ENCODE measurements at regions not wholly inside any gene's neighbourhood (a gene's known extent, or its start where the extent isn't known, plus 50 kb on each side); places are given as distances from the start of the nearest gene placed in this dataset.

GRCh38 chr11:93908689-93909088 lies 58.3 kb upstream of the VSTM5 start:
- Histone ChIP-seq H3K9me3 (ENCODE audit: control extremely low read depth in 1 of 3, control insufficient read depth in 2 of 3, insufficient read depth in 1 of 3, low read length in 2 of 3) (no peaks in the 10 kb centered on the region), H3K4me2 (replicated peaks; ENCODE audit: low read depth, low read length, poor library complexity, severe bottlenecking) (no peak overlapping the region), H3K4me3 (ENCODE audit: control extremely low read depth in 1 of 5, extremely low read depth in 1 of 5, insufficient read depth in 1 of 5, low read depth in 2 of 5, low read length in 4 of 5) (no peak overlapping the region), H3K27me3 (replicated peaks in 1 of 4; ENCODE audit: control extremely low read depth in 1 of 4, control insufficient read depth in 3 of 4, insufficient read depth in 4 of 4, low read length in 3 of 4) (peaks cover 0 to 2% (median 0%) of the 10 kb centered on the region in 4 experiments), H3K4me1 (ENCODE audit: control insufficient read depth in 2 of 2, insufficient read depth in 2 of 2, low read length in 2 of 2) (no peaks in the 10 kb centered on the region), H2AFZ (ENCODE audit: insufficient read depth, low read depth, low read length, poor library complexity, severe bottlenecking) (no peak overlapping the region), H4K20me1 (ENCODE audit: control insufficient read depth, insufficient read depth, low read length, poor library complexity, severe bottlenecking) (no peaks in the 10 kb centered on the region), H3K9ac (ENCODE audit: low read length) (no peak overlapping the region), H3K27ac (ENCODE audit: low read length in 2 of 2) (no peak overlapping the region), H3K79me2 (ENCODE audit: control insufficient read depth, insufficient read depth, low read length) (no peaks in the 10 kb centered on the region), H3K36me3 (replicated peaks in 1 of 2; ENCODE audit: control extremely low read depth in 1 of 2, control insufficient read depth in 1 of 2, extremely low read depth in 1 of 2, insufficient read depth in 2 of 2, low read length in 1 of 2) (no peaks in the 10 kb centered on the region)
- CTCF ChIA-PET: no interaction called here
- no peaks in the 10 kb centered on the region for H3K4me1 Mint-ChIP-seq
- H3K27me3 Mint-ChIP-seq: peaks cover 3% of the 10 kb centered on the region
- no peaks in the 10 kb centered on the region for H3K9me3 Mint-ChIP-seq (ENCODE audit: insufficient read depth)
- 83% methylated on average over 2 of the region's 2 CpGs for WGBS (ENCODE audit: insufficient coverage)
- intact Hi-C loops (cut with micrococcal nuclease): no loop called here
- TF ChIP-seq CTCF (IDR thresholded peaks at IDR 0.05) (no peak), EZH2 (IDR thresholded peaks at IDR 0.05; ENCODE audit: borderline replicate concordance, insufficient read depth, low read depth, low read length, poor library complexity, severe bottlenecking) (no peak)
- DNase-seq: no peak
- POLR2A ChIA-PET: no interaction called here
- ATAC-seq (ENCODE audit: low read depth): no peak
- H3K27ac Mint-ChIP-seq: no peak overlapping the region
- H3K4me3 Mint-ChIP-seq: no peak overlapping the region

- Mint-ChIP-seq H3K27me3 (peaks cover 33% of the 10 kb centered on the region), H3K9me3 (ENCODE audit: insufficient read depth) (no peaks in the 10 kb centered on the region)
- 86% methylated on average over 1 of the region's 5 CpGs for WGBS (ENCODE audit: insufficient coverage)
Measured at GRCh38 chr11:93917673-93918072, 67.3 kb upstream of the VSTM5 start.

More at GRCh38 chr11:93917673-93918072, 67.3 kb upstream of the VSTM5 start:
- Histone ChIP-seq H3K27ac (ENCODE audit: low read length in 2 of 2) (no peak overlapping the region), H3K27me3 (replicated peaks in 1 of 4; ENCODE audit: control extremely low read depth in 1 of 4, control insufficient read depth in 3 of 4, insufficient read depth in 4 of 4, low read length in 3 of 4) (peaks cover 0 to 11% (median 6%) of the 10 kb centered on the region in 4 experiments), H3K4me2 (replicated peaks; ENCODE audit: low read depth, low read length, poor library complexity, severe bottlenecking) (no peak overlapping the region), H2AFZ (ENCODE audit: insufficient read depth, low read depth, low read length, poor library complexity, severe bottlenecking) (no peak overlapping the region), H4K20me1 (ENCODE audit: control insufficient read depth, insufficient read depth, low read length, poor library complexity, severe bottlenecking) (no peaks in the 10 kb centered on the region), H3K79me2 (ENCODE audit: control insufficient read depth, insufficient read depth, low read length) (no peaks in the 10 kb centered on the region), H3K9ac (ENCODE audit: low read length) (no peak overlapping the region), H3K36me3 (replicated peaks in 1 of 2; ENCODE audit: control extremely low read depth in 1 of 2, control insufficient read depth in 1 of 2, extremely low read depth in 1 of 2, insufficient read depth in 2 of 2, low read length in 1 of 2) (no peaks in the 10 kb centered on the region), H3K9me3 (ENCODE audit: control extremely low read depth in 1 of 3, control insufficient read depth in 2 of 3, insufficient read depth in 1 of 3, low read length in 2 of 3) (peaks cover 0 to 1% (median 0%) of the 10 kb centered on the region in 3 donors), H3K4me1 (ENCODE audit: control insufficient read depth in 2 of 2, insufficient read depth in 2 of 2, low read length in 2 of 2) (no peaks in the 10 kb centered on the region), H3K4me3 (ENCODE audit: control extremely low read depth in 1 of 5, extremely low read depth in 1 of 5, insufficient read depth in 1 of 5, low read depth in 2 of 5, low read length in 4 of 5) (no peak overlapping the region)
- ChIA-PET CTCF (no interaction called here), POLR2A (no interaction called here)
- DNase-seq: no peak
- Mint-ChIP-seq H3K4me3 (no peak overlapping the region), H3K27ac (no peak overlapping the region), H3K4me1 (no peaks in the 10 kb centered on the region)
- intact Hi-C loops (cut with micrococcal nuclease): no loop called here
- ATAC-seq (ENCODE audit: low read depth): no peak
- no peak for TF ChIP-seq EZH2 (IDR thresholded peaks at IDR 0.05; ENCODE audit: borderline replicate concordance, insufficient read depth, low read depth, low read length, poor library complexity, severe bottlenecking)
- no peak for TF ChIP-seq CTCF (IDR thresholded peaks at IDR 0.05)

Data from B cell (primary cell).